ENCODE measurements at regions not wholly inside any gene's neighbourhood (a gene's known extent, or its start where the extent isn't known, plus 50 kb on each side); places are given as distances from the start of the nearest gene placed in this dataset.
A peak's percentile ranks its signal among the peaks of the same experiment; 100 is the strongest.

- intact Hi-C loops (cut with DNase I), result no loop called here
- DNase-seq, result no peak
- no peaks in the 10 kb centered on the region for H3K9me3 ChIP-seq
- TF ChIP-seq CTCF (IDR thresholded peaks at IDR 0.05) (no peak), POLR2A (IDR thresholded peaks at IDR 0.05) (no peak)
- peak overlapping the region; percentile 28 to 69 (median 50) for H3K4me3 ChIP-seq
- WGBS, 2 donors, result 73% methylated on average over 4 of the region's 25 CpGs; no CpG with 5 or more reads in 1 of the 2 donors
- H3K27ac ChIP-seq, result peak overlapping the region in 3 of 4 donors; percentile 41 to 83 (median 72)
- no peaks in the 10 kb centered on the region for H3K36me3 ChIP-seq
- H3K4me1 ChIP-seq, result peaks cover 0 to 24% (median 0%) of the 10 kb centered on the region in 3 donors
- peaks cover 0 to 12% (median 0%) of the 10 kb centered on the region in 4 donors for H3K27me3 ChIP-seq
Observed at GRCh38 chr22:49656291-49656851, 171.3 kb downstream of the BRD1 start.

GRCh38 chr22:49655168-49655812 lies 172.4 kb downstream of the BRD1 start:
- H3K4me1 ChIP-seq, result peaks cover 0 to 24% (median 0%) of the 10 kb centered on the region in 3 donors
- intact Hi-C loops (cut with DNase I), result no loop called here
- no peak for DNase-seq
- H3K9me3 ChIP-seq, result no peaks in the 10 kb centered on the region
- no peaks in the 10 kb centered on the region for H3K36me3 ChIP-seq
- TF ChIP-seq CTCF (IDR thresholded peaks at IDR 0.05), result no peak
- no peak for TF ChIP-seq POLR2A (IDR thresholded peaks at IDR 0.05)
- peak overlapping the region in 1 of 4 donors; percentile 9 for H3K4me3 ChIP-seq
- peaks cover 0 to 10% (median 0%) of the 10 kb centered on the region in 4 donors for H3K27me3 ChIP-seq
- WGBS, 2 donors, result 52 to 71% methylated on average over 16 to 24 of the region's 29 CpGs
- H3K27ac ChIP-seq, result no peak overlapping the region

- DNase-seq, result no peak
- H3K4me1 ChIP-seq, result peaks cover 0 to 10% (median 0%) of the 10 kb centered on the region in 3 donors
- H3K27ac ChIP-seq, result no peak overlapping the region
- H3K4me3 ChIP-seq, result no peak overlapping the region
- H3K9me3 ChIP-seq, result no peaks in the 10 kb centered on the region
- intact Hi-C loops (cut with DNase I), result no loop called here
- peaks cover 0 to 38% (median 0%) of the 10 kb centered on the region in 4 donors for H3K27me3 ChIP-seq
- TF ChIP-seq CTCF (IDR thresholded peaks at IDR 0.05), result no peak
- no peak for TF ChIP-seq POLR2A (IDR thresholded peaks at IDR 0.05)
- H3K36me3 ChIP-seq, result no peaks in the 10 kb centered on the region
- 79 to 83% methylated on average over 28 to 30 of the region's 32 CpGs for whole genome bisulfite sequencing, 2 donors
Observed at GRCh38 chr22:49650336-49651241, 177.1 kb downstream of the BRD1 start.

GRCh38 chr22:49649166-49650068 lies 178.3 kb downstream of the BRD1 start:
- Histone ChIP-seq H3K36me3 (no peaks in the 10 kb centered on the region), H3K9me3 (no peaks in the 10 kb centered on the region), H3K4me3 (no peak overlapping the region), H3K27me3 (peaks cover 0 to 38% (median 0%) of the 10 kb centered on the region in 4 donors), H3K27ac (no peak overlapping the region), H3K4me1 (peaks cover 0 to 6% (median 0%) of the 10 kb centered on the region in 3 donors)
- no peak for DNase-seq
- TF ChIP-seq POLR2A (IDR thresholded peaks at IDR 0.05) (no peak), CTCF (IDR thresholded peaks at IDR 0.05) (no peak)
- intact Hi-C loops (cut with DNase I), result no loop called here
- 32 to 56% methylated on average over 25 to 27 of the region's 29 CpGs for WGBS, 2 donors

Measured in esophagus squamous epithelium (tissue), 5 donors.